OCI-LY1 (cell line): ENCODE measurements at regions not wholly inside any gene's neighbourhood (a gene's known extent, or its start where the extent isn't known, plus 50 kb on each side); places are given as distances from the start of the nearest gene placed in this dataset.
"Not testable (repeated sequence)": the region's sequence is repeated elsewhere in the genome, so short reads cannot be mapped to it uniquely, and the experiment has no call there.

Source experiments
- EZH2 ChIP-seq: fragments of 200-600 bp; sonication (generic), shearing (Covaris generic); IDR thresholded peaks from 2 replicates; pipeline ENCODE4 v1.8.0; 2017; ENCODE audit warnings: borderline replicate concordance, mixed run types, mild to moderate bottlenecking, antibody characterized with exemption, low read length, moderate library complexity, mixed read lengths
- TF ChIP-seq, protein P1 (sequence below): fragments of 200-600 bp; sonication (generic), shearing (Covaris generic); IDR thresholded peaks from 2 replicates; pipeline ENCODE4 v1.5.1; 2017; ENCODE audit warnings: mild to moderate bottlenecking, antibody characterized with exemption, low read length, moderate library complexity, mixed read lengths

DNA sequence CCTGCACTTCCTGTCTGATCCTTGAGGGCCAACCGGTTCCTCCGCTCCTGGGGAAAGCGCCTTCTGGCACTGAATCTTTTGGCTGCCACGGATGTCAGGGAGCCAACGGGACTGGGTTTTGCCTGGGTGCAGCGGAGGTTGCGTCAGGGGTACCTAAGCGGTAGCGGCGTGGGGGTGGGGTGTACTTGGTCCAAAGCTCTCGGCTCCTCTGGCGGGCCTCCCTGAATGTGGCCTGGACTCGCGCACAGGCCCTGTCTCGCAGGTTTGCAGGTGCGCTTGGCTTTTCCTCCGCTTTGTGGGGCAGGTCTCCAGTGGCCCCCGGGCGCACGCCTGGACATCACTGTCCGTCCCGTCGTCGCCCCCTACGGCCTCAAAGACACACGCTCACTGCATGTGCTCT, 1410.1 kb upstream of the PCDH10 start:
- TF ChIP-seq, protein P1, sequence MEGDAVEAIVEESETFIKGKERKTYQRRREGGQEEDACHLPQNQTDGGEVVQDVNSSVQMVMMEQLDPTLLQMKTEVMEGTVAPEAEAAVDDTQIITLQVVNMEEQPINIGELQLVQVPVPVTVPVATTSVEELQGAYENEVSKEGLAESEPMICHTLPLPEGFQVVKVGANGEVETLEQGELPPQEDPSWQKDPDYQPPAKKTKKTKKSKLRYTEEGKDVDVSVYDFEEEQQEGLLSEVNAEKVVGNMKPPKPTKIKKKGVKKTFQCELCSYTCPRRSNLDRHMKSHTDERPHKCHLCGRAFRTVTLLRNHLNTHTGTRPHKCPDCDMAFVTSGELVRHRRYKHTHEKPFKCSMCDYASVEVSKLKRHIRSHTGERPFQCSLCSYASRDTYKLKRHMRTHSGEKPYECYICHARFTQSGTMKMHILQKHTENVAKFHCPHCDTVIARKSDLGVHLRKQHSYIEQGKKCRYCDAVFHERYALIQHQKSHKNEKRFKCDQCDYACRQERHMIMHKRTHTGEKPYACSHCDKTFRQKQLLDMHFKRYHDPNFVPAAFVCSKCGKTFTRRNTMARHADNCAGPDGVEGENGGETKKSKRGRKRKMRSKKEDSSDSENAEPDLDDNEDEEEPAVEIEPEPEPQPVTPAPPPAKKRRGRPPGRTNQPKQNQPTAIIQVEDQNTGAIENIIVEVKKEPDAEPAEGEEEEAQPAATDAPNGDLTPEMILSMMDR = not testable (repeated sequence)
- TF ChIP-seq EZH2 = not testable (repeated sequence)
